Sigmoid colon (tissue), 6 donors: ENCODE measurements at regions not wholly inside any gene's neighbourhood (a gene's known extent, or its start where the extent isn't known, plus 50 kb on each side); places are given as distances from the start of the nearest gene placed in this dataset.

Source experiments
- DNase-seq: peaks from one replicate; pipeline ENCODE4 v3.0.0-alpha.2; 2019
- H3K27ac ChIP-seq, 4 donors: fragments of 200-600 bp; sonication (generic); one replicate each; pipeline ENCODE4 v1.5.1; 2016 to 2019; ENCODE audit warnings: mild to moderate bottlenecking in 1 of 4
- H3K27me3 ChIP-seq, 3 donors: fragments of 200-600 bp; sonication (generic); one replicate each; pipeline ENCODE4 v1.5.1; 2019; ENCODE audit warnings: mild to moderate bottlenecking in 1 of 3
- H3K36me3 ChIP-seq, 4 donors: fragments of 200-600 bp; sonication (generic); one replicate each; pipeline ENCODE4 v1.5.1; 2016 to 2019
- H3K4me1 ChIP-seq, 4 donors: fragments of 200-600 bp; sonication (generic); one replicate each; pipeline ENCODE4 v1.5.1; 2017 to 2019
- H3K4me3 ChIP-seq, 4 donors: fragments of 200-600 bp; sonication (generic); one replicate each; pipeline ENCODE4 v1.5.1; 2017 to 2019; ENCODE audit warnings: mild to moderate bottlenecking in 2 of 4, moderate library complexity in 1 of 4
- H3K9me3 ChIP-seq, 4 donors: fragments of 200-600 bp in 3 of 4; sonication (generic) in 3 of 4; one replicate each; pipeline versions ENCODE4 v1.5.1 to v1.6.1; 2013 to 2019
- EP300 ChIP-seq, 4 donors: sonication (generic); formaldehyde crosslinking; IDR thresholded peaks; one replicate each; pipeline ENCODE4 v1.6.1; 2017; ENCODE audit warnings: antibody characterized with exemption in 4 of 4
- POLR2A ChIP-seq, 2 donors: fragments of 450-650 bp; IDR thresholded peaks; one replicate each; pipeline ENCODE4 v1.6.1; 2016; ENCODE audit warnings: antibody characterized with exemption in 2 of 2, mild to moderate bottlenecking in 2 of 2, moderate library complexity in 2 of 2
- POLR2AphosphoS5 ChIP-seq, 4 donors: sonication (generic); formaldehyde crosslinking; IDR thresholded peaks; one replicate each; pipeline ENCODE4 v1.6.1; 2017; ENCODE audit warnings: antibody characterized with exemption in 4 of 4
- WGBS, 2 donors: extraction: QIAGEN DNeasy Blood & Tissue Kit; methylation state at CpG; one replicate each; pipeline ENCODE4 v1.1.7; 2013; 5-methylcytosine and 5-hydroxymethylcytosine counted together
- intact Hi-C: fragments of 100-400 bp; cut with DNase I; formaldehyde crosslinking; loops from one replicate; pipeline ENCODE4 v1.15.1; 2023
- TF ChIP-seq, protein P1 (sequence below), 4 experiments: fragments of 450-650 bp in 3 of 4; fragments of 200-600 bp in 1 of 4; IDR thresholded peaks; one replicate each; pipeline ENCODE4 v1.5.1; 2016 to 2019; ENCODE audit warnings: antibody characterized with exemption in 4 of 4, mild to moderate bottlenecking in 3 of 4, moderate library complexity in 2 of 4
- donor health status: healthy with polysubstance abuse.
- donor health status: healthy.

GRCh38 chrX:93598076-93598475 lies 75.3 kb downstream of the NAP1L3 start:
- Histone ChIP-seq H3K27me3 (no peaks in the 10 kb centered on the region), H3K4me3 (no peak overlapping the region), H3K9me3 (no peaks in the 10 kb centered on the region), H3K36me3 (no peaks in the 10 kb centered on the region), H3K27ac (no peak overlapping the region), H3K4me1 (no peaks in the 10 kb centered on the region)
- no peak for DNase-seq
- 48 to 68% methylated on average over 1 of the region's 1 CpG for WGBS, 2 donors
- intact Hi-C loops: no loop called here
- no peak for TF ChIP-seq EP300 (IDR thresholded peaks at IDR 0.05)

- intact Hi-C loops: no loop called here
- Histone ChIP-seq H3K4me1 (no peaks in the 10 kb centered on the region), H3K27ac (no peak overlapping the region)
Observed at GRCh38 chrX:93594780-93595179, 78.6 kb downstream of the NAP1L3 start.

DNA sequence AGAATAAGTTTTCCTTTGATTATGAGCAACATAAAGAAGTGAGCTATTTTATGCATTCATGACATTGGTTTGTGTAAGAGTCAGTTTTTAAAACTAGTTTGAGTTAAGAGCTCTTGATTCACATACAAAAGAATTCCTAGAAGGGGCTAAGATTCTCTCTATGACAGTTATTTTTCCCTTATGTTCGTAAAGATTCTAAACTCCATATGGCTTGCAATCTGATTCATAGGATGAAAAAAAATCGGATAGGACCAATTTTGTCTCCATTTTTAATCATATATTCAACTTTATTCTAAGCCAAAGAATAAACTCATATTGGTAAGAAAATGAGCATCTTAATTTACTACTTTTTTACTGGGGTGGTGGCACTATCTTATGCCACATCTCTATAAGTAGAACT lies 79.4 kb downstream of the NAP1L3 start:
- H3K4me3 ChIP-seq: no peak overlapping the region
- H3K27me3 ChIP-seq: no peaks in the 10 kb centered on the region
- no peaks in the 10 kb centered on the region for H3K4me1 ChIP-seq
- no peaks in the 10 kb centered on the region for H3K9me3 ChIP-seq
- WGBS, 2 donors: 40 to 88% methylated on average over 2 of the region's 2 CpGs
- intact Hi-C loops: no loop called here
- no peak for DNase-seq
- no peaks in the 10 kb centered on the region for H3K36me3 ChIP-seq
- no peak overlapping the region for H3K27ac ChIP-seq
- TF ChIP-seq POLR2AphosphoS5 (IDR thresholded peaks at IDR 0.05): no peak
- no peak for TF ChIP-seq POLR2A (IDR thresholded peaks at IDR 0.05)
- TF ChIP-seq EP300 (IDR thresholded peaks at IDR 0.05): no peak
- TF ChIP-seq, protein P1, sequence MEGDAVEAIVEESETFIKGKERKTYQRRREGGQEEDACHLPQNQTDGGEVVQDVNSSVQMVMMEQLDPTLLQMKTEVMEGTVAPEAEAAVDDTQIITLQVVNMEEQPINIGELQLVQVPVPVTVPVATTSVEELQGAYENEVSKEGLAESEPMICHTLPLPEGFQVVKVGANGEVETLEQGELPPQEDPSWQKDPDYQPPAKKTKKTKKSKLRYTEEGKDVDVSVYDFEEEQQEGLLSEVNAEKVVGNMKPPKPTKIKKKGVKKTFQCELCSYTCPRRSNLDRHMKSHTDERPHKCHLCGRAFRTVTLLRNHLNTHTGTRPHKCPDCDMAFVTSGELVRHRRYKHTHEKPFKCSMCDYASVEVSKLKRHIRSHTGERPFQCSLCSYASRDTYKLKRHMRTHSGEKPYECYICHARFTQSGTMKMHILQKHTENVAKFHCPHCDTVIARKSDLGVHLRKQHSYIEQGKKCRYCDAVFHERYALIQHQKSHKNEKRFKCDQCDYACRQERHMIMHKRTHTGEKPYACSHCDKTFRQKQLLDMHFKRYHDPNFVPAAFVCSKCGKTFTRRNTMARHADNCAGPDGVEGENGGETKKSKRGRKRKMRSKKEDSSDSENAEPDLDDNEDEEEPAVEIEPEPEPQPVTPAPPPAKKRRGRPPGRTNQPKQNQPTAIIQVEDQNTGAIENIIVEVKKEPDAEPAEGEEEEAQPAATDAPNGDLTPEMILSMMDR (IDR thresholded peaks at IDR 0.05): no peak

More at GRCh38 chrX:93594780-93595179, 78.6 kb downstream of the NAP1L3 start:
- no peaks in the 10 kb centered on the region for H3K27me3 ChIP-seq
- no peak overlapping the region for H3K4me3 ChIP-seq
- no peaks in the 10 kb centered on the region for H3K36me3 ChIP-seq
- no peaks in the 10 kb centered on the region for H3K9me3 ChIP-seq
- no peak for DNase-seq
- WGBS, 2 donors: 23 to 53% methylated on average over 2 of the region's 2 CpGs
- TF ChIP-seq EP300 (IDR thresholded peaks at IDR 0.05): no peak
- TF ChIP-seq POLR2A (IDR thresholded peaks at IDR 0.05): no peak
- no peak for TF ChIP-seq POLR2AphosphoS5 (IDR thresholded peaks at IDR 0.05)
- TF ChIP-seq, protein P1 (IDR thresholded peaks at IDR 0.05): no peak

DNA sequence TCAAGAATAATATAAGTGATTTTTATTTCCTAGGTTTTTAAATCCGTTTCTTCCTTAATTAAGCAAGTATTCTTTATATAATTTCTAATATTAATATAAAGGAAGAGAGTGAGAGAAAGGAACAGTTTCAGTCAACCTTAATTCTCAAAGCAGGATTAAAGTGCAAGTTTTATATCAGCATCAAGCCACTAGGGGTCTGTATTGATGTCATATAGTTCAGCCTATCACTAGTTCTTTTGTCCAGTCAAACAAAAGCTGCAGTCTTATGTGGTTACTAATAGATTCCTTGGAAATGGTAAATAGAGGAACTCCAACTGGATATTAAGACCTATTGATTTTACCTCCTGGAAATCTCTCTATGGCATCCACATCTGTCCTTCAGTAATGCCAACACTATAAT lies 82.0 kb downstream of the NAP1L3 start:
- no peaks in the 10 kb centered on the region for H3K36me3 ChIP-seq
- DNase-seq: no peak
- 22 to 47% methylated on average over 1 of the region's 1 CpG for whole genome bisulfite sequencing, 2 donors
- TF ChIP-seq POLR2A (IDR thresholded peaks at IDR 0.05) (no peak), EP300 (IDR thresholded peaks at IDR 0.05) (no peak), POLR2AphosphoS5 (IDR thresholded peaks at IDR 0.05) (no peak)
- TF ChIP-seq, protein P1 (IDR thresholded peaks at IDR 0.05): no peak
- H3K9me3 ChIP-seq: no peaks in the 10 kb centered on the region
- no peak overlapping the region for H3K4me3 ChIP-seq
- H3K4me1 ChIP-seq: no peaks in the 10 kb centered on the region
- H3K27me3 ChIP-seq: no peaks in the 10 kb centered on the region
- intact Hi-C loops: no loop called here
- H3K27ac ChIP-seq: no peak overlapping the region

DNA sequence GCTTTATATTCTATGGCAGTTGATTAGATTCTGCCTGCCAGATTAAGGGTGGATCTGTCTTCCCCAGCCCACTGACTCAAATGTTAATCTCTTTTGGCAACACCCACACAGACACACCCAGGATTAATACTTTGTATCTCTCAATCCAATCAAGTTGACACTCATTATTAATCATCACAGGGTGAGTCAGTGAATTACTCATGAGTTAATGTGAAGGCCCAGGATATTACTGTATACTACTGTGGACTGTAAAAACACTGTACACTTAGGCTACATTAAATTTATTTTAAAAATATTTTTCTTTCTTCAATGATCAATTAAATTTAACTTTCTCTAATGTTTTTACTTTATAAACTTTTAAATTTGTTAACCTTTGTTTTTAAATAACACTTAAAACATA lies 87.7 kb downstream of the NAP1L3 start:
- no peak for TF ChIP-seq POLR2A (IDR thresholded peaks at IDR 0.05)
- TF ChIP-seq, protein P1 (IDR thresholded peaks at IDR 0.05): no peak
- no peak for TF ChIP-seq EP300 (IDR thresholded peaks at IDR 0.05)
- no peak for TF ChIP-seq POLR2AphosphoS5 (IDR thresholded peaks at IDR 0.05)

More for the DNA sequence above, 87.7 kb downstream of the NAP1L3 start:
- DNase-seq: no peak
- Histone ChIP-seq H3K27ac (no peak overlapping the region), H3K27me3 (no peaks in the 10 kb centered on the region), H3K4me3 (no peak overlapping the region), H3K36me3 (no peaks in the 10 kb centered on the region), H3K9me3 (no peaks in the 10 kb centered on the region), H3K4me1 (no peaks in the 10 kb centered on the region)
- intact Hi-C loops: no loop called here
